ENCODE measurements at regions not wholly inside any gene's neighbourhood (a gene's known extent, or its start where the extent isn't known, plus 50 kb on each side); places are given as distances from the start of the nearest gene placed in this dataset.

GRCh38 chr4:138656990-138657389 lies 358.6 kb upstream of the NOCT start:
- Histone ChIP-seq H3K14ac (replicated peaks; ENCODE audit: low read depth, low read length) (no peak overlapping the region), H3K56ac (ENCODE audit: extremely low read depth, insufficient read depth, low read length) (no peak overlapping the region), H3K36me3 (ENCODE audit: control insufficient read depth, insufficient read depth, low read length) (no peaks in the 10 kb centered on the region), H2BK15ac (ENCODE audit: low read depth, low read length) (no peak overlapping the region), H3K79me1 (ENCODE audit: low read depth in 1 of 2, low read length in 2 of 2) (no peaks in the 10 kb centered on the region), H4K20me1 (ENCODE audit: insufficient read depth, low read length) (no peaks in the 10 kb centered on the region), H3K9me3 (ENCODE audit: control insufficient read depth, insufficient read depth, low read length) (no peaks in the 10 kb centered on the region), H2BK20ac (ENCODE audit: low read depth, low read length) (no peak overlapping the region), H3K27me3 (ENCODE audit: control insufficient read depth, insufficient read depth, low read length) (no peaks in the 10 kb centered on the region), H3K4me3 (ENCODE audit: insufficient read depth, low read depth, low read length) (no peak overlapping the region), H2AFZ (replicated peaks; ENCODE audit: low read length, poor library complexity) (no peak overlapping the region), H3K27ac (ENCODE audit: insufficient read depth, low read length) (no peak overlapping the region), H3K4me2 (ENCODE audit: low read depth, low read length) (no peak overlapping the region), H3K4ac (ENCODE audit: low read depth, low read length) (no peak overlapping the region), H2AK5ac (ENCODE audit: low read depth, low read length) (no peak overlapping the region), H2AK9ac (replicated peaks; ENCODE audit: low read depth, low read length, poor library complexity) (no peak overlapping the region), H3K9ac (ENCODE audit: low read depth, low read length) (no peak overlapping the region), H3K18ac (ENCODE audit: low read depth, low read length) (no peak overlapping the region), H2BK5ac (ENCODE audit: low read depth, low read length, poor library complexity, severe bottlenecking) (no peak overlapping the region), H4K5ac (ENCODE audit: low read depth, low read length) (no peak overlapping the region), H3K23ac (ENCODE audit: low read depth, low read length) (no peak overlapping the region), H3K9me1 (ENCODE audit: insufficient read depth, low read length) (no peaks in the 10 kb centered on the region), H3K4me1 (ENCODE audit: control insufficient read depth, insufficient read depth, low read length) (no peaks in the 10 kb centered on the region), H4K8ac (ENCODE audit: low read depth in 2 of 2, low read length in 2 of 2) (no peak overlapping the region), H4K91ac (ENCODE audit: insufficient read depth, low read depth, low read length) (no peak overlapping the region), H2BK120ac (ENCODE audit: low read depth, low read length) (no peak overlapping the region)
- ChIA-PET CTCF (no interaction called here), POLR2A (ENCODE audit: unreplicated experiment) (no interaction called here)
- dilution Hi-C loops (cut with HindIII; ENCODE audit: low sequenced_read_pairs, unreplicated experiment) (no loop called here), in situ Hi-C loops (cut with MboI; ENCODE audit: low sequenced_read_pairs) (no loop called here), intact Hi-C loops (cut with micrococcal nuclease) (no loop called here)
- TF ChIP-seq RAD21 (IDR thresholded peaks at IDR 0.05; ENCODE audit: low read length) = no peak
- no peak for TF ChIP-seq ELK1 (IDR thresholded peaks at IDR 0.05; ENCODE audit: borderline replicate concordance, low read depth, low read length)
- TF ChIP-seq BHLHE40 (IDR thresholded peaks at IDR 0.05; ENCODE audit: low read depth, low read length) = no peak
- TF ChIP-seq NFE2L2 (IDR thresholded peaks at IDR 0.05; ENCODE audit: low read depth, low read length) = no peak
- no peak for TF ChIP-seq CTCF (conservative IDR thresholded peaks at IDR 0.05; ENCODE audit: low read depth, low read length)
- TF ChIP-seq CHD1 (IDR thresholded peaks at IDR 0.05; ENCODE audit: low read depth, low read length) = no peak
- no peak for TF ChIP-seq CEBPB (IDR thresholded peaks at IDR 0.05; ENCODE audit: low read depth, low read length)
- no peak for TF ChIP-seq MAFK (IDR thresholded peaks at IDR 0.05; ENCODE audit: low read depth, low read length)
- TF ChIP-seq USF2 (IDR thresholded peaks at IDR 0.05; ENCODE audit: low read depth, low read length) = no peak
- WGBS, 2 experiments (ENCODE audit: extremely low coverage in 2 of 2, insufficient read length in 1 of 2) = 75% methylated on average over 1 of the region's 3 CpGs; no CpG with 5 or more reads in 1 of the 2 experiments
- no TSS peak for BruUV-seq (replicated peaks)
- no peak for DNase-seq
- no peak for ATAC-seq (ENCODE audit: low read depth)
